ENCODE measurements at regions not wholly inside any gene's neighbourhood (a gene's known extent, or its start where the extent isn't known, plus 50 kb on each side); places are given as distances from the start of the nearest gene placed in this dataset.
"Not testable (repeated sequence)": the region's sequence is repeated elsewhere in the genome, so short reads cannot be mapped to it uniquely, and the experiment has no call there.

DNA sequence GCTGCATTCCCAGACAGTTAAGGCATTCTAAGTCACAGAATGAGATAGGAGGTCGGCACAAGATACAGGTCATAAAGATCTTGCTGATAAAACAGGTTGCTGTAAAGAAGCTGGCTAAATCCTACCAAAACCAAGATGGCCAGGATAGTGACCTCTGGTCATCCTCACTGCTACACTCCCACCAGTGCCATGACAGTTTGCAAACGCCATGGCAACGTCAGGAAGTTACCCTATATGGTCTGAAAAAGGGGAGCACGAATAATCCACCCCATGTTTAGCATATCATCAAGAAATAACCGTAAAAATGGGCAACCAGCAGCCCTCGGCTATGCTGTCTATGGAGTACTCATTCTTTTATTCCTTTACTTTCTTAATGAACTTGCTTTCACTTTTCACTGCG, 89.9 kb upstream of the TACR1 start:
- not testable (repeated sequence) for H3K27ac ChIP-seq; DNase-seq (ENCODE audit: low read depth, low spot score)

DNA sequence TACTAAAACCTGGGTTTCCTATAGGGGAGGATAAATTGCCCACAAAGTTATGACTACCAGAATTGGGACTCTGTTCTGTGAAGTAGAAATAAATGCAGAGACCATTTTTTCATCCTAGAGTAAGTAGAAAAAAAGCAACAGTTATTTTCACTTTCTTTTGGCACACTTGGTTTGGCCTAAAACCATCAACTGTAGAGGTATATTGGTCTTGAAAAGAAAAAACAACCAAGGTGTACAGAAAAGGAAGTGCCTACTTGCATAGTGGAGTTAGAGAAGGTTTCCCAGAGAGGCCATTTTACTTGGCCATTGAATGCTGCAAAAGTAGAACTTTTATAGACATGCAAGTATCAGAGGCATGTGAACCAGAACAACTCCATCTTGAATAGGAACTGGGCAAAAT, 89.4 kb upstream of the TACR1 start:
- DNase-seq (ENCODE audit: low read depth, low spot score) = no peak
- H3K27ac ChIP-seq = no peak overlapping the region

DNA sequence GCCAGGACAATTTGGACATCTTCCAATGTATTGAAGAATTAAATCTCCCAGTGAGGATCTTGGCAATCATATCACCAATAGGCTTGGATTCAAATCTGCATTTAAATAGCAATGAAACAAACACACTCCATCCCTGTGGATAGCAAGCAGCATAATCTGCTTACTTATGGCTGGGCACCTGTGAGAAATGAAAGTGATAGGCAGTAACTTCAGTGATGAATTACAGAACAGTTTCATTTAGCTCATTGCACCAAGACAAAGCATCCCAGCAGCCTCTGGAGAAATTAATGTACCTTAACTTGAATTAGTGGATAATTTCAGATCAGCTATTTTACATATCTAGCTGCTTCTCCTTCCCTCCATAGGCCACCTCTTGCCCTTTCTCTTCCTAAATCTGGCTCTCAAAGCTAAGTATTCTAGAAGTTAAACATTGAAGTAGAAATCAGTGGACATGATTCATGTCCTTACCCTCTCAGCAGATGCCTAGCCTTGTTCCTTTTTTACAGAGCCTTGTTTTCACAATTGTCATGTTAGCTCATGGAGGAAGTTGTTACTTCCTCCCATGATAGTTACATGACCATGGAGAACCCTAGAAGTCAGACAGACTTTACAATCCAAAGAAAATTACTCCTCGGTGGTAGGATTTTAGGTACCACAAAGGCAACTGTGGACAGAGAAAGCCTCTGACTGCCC, 88.5 kb upstream of the TACR1 start:
- H3K27ac ChIP-seq = no peak overlapping the region
- DNase-seq (ENCODE audit: low read depth, low spot score) = no peak

DNA sequence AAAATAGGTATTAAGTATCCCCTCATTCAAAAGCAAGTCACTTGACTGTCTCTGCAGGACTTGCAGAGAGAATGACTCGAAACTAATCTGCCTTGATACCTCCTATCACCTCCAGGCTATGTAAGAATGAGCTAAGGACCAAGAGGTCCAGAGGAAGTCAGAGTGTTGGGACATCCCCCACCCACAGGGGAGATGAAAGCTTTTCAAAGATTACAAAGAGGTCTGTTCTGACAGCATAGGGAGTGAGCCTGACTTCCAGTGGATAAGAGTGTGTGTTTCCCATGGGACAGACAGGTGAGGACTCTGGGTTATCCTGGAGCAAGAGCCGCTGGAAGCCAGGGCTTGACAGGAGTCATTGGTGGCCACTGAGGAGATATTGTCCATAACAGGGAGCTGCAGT, 85.0 kb upstream of the TACR1 start:
- H3K27ac ChIP-seq = no peak overlapping the region
- no peak for DNase-seq (ENCODE audit: low read depth, low spot score)

DNA sequence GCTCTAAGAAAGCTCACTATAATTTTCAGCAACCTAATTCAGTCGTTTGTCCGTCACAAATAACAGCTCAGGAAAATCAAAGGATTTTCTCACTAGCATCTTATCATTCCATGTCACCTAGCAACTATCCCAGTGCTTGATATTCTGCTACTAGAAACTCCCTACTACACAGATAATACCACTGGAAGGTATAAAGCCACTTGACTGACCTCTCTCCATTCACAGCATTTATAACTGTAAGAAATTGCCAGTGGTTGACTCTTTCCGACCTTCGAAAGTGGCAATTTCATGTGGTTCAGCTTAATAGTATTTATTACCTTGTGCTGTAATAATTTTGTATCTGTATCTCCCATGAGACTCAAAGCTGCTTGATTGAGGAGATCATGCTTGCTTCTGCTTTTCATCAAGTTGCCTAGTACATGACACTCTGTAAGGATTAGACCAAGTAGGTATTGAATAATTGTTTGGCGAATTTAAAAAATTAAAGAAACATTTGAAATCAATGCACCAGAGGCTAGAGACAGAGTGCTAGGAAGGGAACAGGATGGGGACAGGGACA, 79.6 kb upstream of the TACR1 start:
- no peak overlapping the region for H3K27ac ChIP-seq
- DNase-seq (ENCODE audit: low read depth, low spot score) = no peak

DNA sequence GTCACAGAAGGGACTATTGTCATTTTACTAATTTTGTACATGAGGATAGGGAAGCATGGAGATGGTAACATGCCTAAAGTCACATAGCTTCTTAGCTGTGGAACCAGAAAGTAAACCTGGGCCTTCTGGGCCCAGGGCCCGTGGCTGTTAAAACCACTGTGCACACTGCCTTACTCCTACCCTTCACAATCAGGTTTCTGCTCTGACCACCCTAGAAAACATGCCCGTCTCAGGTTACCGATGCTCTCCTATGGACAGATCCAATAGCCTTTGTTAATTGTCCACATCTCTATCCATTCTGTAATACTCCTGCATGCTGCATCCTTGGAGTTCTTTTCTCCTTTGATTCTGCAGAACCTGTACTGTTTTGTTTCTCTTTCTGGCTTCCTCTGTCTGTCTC, 79.0 kb upstream of the TACR1 start:
- DNase-seq (ENCODE audit: low read depth, low spot score) = no peak
- no peak overlapping the region for H3K27ac ChIP-seq

DNA sequence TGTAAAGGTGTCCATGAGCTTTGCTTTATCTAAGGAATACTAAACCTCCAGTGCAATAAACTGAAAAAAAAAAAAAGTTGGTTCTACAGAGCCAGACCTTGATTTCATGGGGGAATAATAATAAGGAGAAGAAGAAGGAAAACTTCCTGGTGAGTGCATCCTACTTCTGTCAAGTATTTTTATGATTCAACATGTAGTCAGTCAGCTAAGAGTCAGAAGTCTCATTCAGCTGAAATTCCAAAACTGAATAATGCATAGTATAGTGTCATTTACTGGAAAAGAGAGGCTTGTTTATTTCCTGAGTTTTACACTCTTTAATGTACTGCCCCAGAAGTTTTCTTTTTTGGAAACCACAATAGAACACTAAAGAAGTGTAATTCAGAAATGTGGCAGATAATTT, 77.8 kb upstream of the TACR1 start:
- peak; percentile 3 for DNase-seq (ENCODE audit: low read depth, low spot score)
- peak overlapping the region; percentile 52 for H3K27ac ChIP-seq

DNA sequence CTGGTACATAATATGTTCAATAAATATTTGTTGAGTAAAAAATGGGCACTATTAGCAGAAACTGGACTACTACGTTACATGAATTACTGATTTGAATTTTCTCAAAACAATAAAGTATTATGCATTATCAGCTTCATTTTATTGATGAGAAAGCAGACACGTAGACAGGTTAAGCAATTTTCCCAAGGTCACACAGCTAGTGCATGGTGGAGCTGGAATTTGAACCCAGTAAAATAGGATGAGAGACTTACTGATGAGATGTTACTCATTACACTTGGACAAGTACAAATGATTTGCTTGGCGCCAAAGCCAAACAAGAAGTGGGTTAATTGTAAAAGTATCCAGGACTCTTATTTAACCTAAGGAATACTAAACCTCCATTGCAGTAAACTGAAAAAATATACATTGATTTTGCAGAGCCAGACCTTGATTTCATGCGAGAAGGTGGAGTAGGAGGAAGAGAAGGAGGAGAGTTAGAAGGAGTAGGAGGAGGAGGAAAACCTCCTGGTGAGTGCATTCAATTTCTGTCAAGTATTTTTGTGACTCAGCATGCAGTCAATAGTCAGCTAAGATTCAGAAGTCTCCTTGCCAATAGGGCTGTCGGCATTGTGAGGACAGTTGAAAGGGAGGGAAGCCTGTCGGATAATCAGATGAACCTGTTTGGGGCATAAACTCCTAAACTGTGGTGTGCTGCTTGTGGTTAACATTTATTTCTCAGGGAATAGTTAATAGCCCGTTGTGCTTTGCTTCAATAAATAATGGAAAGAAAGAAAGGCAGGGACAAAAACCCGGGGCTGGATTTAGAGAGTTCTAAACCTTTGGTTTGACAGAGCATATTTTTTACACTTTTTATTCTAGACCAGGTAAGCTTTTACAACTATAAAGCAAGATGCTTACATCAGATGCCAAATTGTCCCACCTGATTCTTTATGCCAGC, 77.0 kb upstream of the TACR1 start:
- peak overlapping the region; percentile 52 for H3K27ac ChIP-seq
- peak; percentile 18 for DNase-seq (ENCODE audit: low read depth, low spot score)

DNA sequence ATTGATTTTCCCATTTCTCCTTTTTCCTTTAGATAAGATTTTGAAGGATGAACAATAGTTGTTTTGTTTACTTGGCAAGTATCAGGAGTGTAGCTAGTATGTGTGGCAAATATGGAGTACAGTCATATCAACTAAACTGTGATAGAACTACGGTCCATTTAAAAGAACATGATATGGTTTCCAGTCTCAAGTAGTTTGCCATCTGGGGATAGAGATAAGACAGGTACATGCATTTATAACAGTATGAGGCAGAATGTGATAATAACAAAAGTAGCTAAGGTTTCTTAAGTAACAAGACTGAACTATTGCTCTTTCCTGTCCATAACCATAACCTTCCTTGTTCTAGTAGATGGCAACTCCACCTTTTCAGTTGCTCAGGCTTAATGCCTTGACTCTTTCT, 75.6 kb upstream of the TACR1 start:
- DNase-seq (ENCODE audit: low read depth, low spot score) = no peak
- no peak overlapping the region for H3K27ac ChIP-seq

DNA sequence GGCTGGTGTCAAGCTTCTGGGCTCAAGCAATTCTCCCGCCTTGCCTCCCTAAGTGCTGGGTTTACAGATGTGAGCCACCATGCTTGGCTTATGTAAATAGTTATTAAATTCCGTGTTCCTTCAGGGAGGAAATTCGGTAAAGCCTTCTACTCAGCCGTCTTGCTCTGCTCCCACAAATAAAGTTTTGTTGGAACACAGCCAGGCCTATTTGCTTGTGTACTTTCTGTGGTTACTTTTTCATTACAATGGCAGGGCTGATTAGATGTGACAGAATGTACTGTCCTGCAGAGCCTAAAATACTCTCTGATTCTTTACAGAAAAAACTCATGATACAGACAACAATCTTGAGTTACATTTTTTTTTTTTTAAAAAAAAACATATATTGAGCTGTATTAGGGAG, 68.8 kb upstream of the TACR1 start:
- DNase-seq (ENCODE audit: low read depth, low spot score) = no peak
- no peak overlapping the region for H3K27ac ChIP-seq

DNA sequence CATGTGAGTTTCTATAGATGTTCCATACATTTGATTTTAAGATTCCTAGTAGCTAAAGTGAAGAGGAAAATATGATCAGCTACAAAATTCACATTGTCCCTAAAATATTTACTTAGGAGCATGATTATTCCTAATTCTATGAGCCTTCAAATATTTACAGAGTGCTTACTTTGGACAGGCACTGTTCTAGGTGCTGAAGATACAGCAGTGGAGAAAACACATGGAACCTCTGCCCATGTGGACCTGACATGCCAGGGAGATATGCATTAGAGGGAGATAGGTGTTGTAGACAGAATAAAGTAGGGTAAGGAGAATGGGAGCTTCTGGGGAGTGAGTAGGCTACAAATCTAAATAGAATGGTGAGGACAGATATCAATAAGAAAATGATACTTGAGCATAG, 62.6 kb upstream of the TACR1 start:
- DNase-seq (ENCODE audit: low read depth, low spot score) = no peak
- H3K27ac ChIP-seq = no peak overlapping the region

DNA sequence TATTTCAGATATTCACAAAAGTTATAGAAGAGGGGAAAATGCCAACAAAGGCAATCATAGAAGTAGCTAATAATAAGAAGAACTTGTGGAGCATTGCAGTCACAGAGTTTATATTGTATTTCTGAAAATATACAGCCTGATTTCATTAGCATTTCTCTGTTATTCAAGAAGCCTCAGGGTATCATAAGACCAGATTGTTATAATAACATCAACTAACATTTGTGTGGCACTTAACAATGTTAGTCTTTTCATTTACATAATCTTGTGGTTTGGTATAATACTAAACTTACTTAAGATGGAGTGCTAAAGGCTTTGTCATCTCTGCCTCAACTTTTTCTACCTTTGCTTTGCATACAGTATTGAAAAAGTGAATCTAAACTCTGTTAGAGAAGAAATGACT, 61.6 kb upstream of the TACR1 start:
- no peak for DNase-seq (ENCODE audit: low read depth, low spot score)
- H3K27ac ChIP-seq = no peak overlapping the region

DNA sequence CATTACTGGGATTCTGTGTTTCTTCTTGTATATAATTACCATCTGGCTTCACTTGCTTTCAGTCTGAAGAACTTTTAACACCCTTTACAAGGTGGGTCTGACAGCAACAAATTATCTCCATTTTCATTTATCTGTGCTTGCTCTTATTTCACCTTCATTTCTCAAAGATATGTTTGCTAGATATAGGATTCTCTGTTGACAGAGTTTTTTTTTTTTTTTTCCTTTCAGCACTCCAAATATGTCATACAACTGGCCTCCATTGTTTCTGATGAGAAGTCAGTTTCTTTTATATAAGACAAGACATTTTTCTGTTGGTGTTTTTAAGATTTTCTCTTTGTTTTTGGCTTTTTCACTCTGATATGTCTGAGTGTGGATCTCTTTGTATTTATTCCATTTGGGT, 59.3 kb upstream of the TACR1 start:
- no peak overlapping the region for H3K27ac ChIP-seq
- DNase-seq (ENCODE audit: low read depth, low spot score) = no peak

DNA sequence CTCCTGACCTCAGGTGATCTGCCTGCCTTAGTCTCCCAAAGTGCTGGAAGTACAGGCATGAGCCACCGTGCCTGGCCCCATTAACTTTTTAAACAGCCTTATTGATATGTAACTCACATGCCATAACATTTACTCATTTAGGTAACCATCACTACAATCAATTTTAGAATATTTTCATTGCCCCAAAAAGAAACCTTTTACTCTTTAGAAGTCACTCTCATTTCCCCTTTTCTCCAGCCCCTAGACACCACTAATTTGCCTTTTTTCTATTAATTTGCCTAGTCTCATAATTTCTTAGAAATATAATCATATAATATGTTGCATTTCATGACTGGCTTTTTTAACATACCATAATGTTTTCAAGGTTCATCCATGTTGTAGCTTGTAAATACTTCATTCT, 57.2 kb upstream of the TACR1 start:
- no peak overlapping the region for H3K27ac ChIP-seq
- DNase-seq (ENCODE audit: low read depth, low spot score) = no peak

DNA sequence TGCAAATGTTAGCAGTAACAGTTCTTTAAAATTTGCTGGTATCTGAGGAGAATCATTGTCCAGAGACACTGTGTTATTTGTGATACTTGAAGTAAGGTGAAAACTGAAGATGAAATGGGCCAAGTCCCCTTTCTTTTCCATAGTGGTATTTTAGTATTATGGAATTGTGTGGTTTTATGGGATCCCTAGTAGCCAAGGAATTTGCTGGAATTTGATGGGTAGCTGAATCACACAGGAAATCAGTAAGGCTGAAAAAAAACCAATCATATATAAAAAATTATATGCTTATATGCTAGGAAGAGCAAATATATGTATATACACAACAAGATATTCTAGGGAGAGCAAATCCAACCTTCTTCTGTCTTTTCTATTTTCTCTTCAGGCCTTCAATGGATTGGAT, 54.2 kb upstream of the TACR1 start:
- no peak for DNase-seq (ENCODE audit: low read depth, low spot score)
- H3K27ac ChIP-seq = no peak overlapping the region

DNA sequence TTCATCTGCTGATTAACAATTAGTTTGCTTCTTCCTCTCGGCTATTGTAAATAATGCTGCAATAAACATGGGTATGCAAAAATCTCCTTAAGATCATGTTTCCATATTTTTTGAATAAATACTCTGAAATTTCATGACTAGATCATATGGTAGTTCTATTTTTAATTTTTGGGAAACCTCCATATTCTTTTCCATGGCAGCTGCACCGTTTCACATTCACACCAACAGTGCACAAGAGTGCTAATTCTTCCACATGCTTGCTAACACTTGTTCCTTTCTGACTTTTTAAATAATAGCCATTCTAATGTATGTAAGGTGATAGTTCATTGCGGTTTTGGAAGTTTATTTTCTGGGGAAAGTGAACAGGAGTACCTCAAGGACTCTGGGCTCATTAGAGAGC, 52.6 kb upstream of the TACR1 start:
- no peak overlapping the region for H3K27ac ChIP-seq
- DNase-seq (ENCODE audit: low read depth, low spot score) = no peak

Measured in epithelial cell of prostate (primary cell).